Fibroblast of villous mesenchyme (primary cell): ENCODE measurements at regions not wholly inside any gene's neighbourhood (a gene's known extent, or its start where the extent isn't known, plus 50 kb on each side); places are given as distances from the start of the nearest gene placed in this dataset.

Experiments used
- DNase-seq: peaks from one replicate; pipeline ENCODE4 v3.0.0-alpha.2; 2010; ENCODE audit warnings: low read depth
- H3K4me3 ChIP-seq: 2 replicates; pipeline ENCODE4 v1.5.1; 2011; ENCODE audit warnings: low read depth, mild to moderate bottlenecking, low read length
- CTCF ChIP-seq: IDR thresholded peaks from 2 replicates; pipeline ENCODE4 v1.5.1; 2012; ENCODE audit warnings: low read depth, mild to moderate bottlenecking, low read length; ENCODE audit not compliant: insufficient read depth

- no peak for DNase-seq
- no peak for TF ChIP-seq CTCF
- no peak overlapping the region for H3K4me3 ChIP-seq
Measured at GRCh38 chr13:88112526-88112925, 441.4 kb downstream of the SLITRK5 start.

GRCh38 chr13:88115976-88116375 lies 444.8 kb downstream of the SLITRK5 start:
- no peak overlapping the region for H3K4me3 ChIP-seq
- no peak for TF ChIP-seq CTCF

GRCh38 chr13:88118952-88119351 lies 447.8 kb downstream of the SLITRK5 start:
- DNase-seq = no peak
- no peak for TF ChIP-seq CTCF
- no peak overlapping the region for H3K4me3 ChIP-seq

More at GRCh38 chr13:88115976-88116375, 444.8 kb downstream of the SLITRK5 start:
- DNase-seq = no peak

- DNase-seq = no peak
- no peak for TF ChIP-seq CTCF
- no peak overlapping the region for H3K4me3 ChIP-seq
Measured at GRCh38 chr13:88124142-88124541, 453.0 kb downstream of the SLITRK5 start.

DNA sequence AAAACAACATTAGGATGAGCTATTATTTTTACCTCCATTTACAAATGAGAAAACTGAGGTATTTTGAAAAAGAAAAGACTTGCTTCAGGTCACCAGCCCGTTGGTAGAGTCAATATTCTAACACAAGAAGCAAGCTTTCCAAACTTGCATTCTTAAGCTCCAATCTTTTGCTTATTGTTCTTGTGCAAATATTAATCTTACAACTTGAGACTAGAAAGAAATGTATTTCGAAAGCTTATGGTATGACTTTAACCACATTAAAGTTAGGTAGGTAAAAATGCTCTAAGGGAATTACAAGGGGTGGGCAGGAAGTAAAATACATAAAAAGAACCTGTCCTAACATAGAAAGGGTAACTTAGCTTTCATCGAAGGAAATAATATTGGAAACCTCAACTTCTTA lies 453.9 kb downstream of the SLITRK5 start:
- no peak for TF ChIP-seq CTCF
- no peak overlapping the region for H3K4me3 ChIP-seq
- DNase-seq = no peak

GRCh38 chr13:88136098-88136790 lies 465.1 kb downstream of the SLITRK5 start:
- no peak overlapping the region for H3K4me3 ChIP-seq
- no peak for TF ChIP-seq CTCF
- no peak for DNase-seq

DNA sequence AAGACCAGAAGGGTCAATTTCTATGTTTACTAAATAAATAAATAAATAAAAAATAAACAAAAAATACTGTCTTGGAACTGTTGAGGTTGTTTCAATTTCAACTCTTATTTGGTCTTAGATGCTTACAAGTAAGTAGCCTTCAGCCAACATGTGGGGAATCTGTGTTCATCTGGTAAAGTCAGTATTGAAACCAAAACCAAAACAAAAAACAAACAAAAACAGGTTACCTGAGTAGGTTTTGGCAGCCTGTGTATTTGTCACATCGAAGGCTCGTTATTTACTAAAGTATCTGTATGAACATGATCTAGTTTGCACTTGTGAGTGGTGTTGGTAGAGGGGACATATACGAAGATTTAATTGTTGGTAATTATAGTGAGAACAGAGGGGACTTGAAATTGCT lies 471.5 kb downstream of the SLITRK5 start:
- no peak overlapping the region for H3K4me3 ChIP-seq
- DNase-seq = no peak
- no peak for TF ChIP-seq CTCF
